Hepatocyte (in vitro differentiated cells): ENCODE measurements at regions not wholly inside any gene's neighbourhood (a gene's known extent, or its start where the extent isn't known, plus 50 kb on each side); places are given as distances from the start of the nearest gene placed in this dataset.

Source experiments
- CTCF ChIP-seq: fragments of 200-600 bp; sonication (generic); IDR thresholded peaks from 2 replicates; pipeline ENCODE4 v1.5.1; 2016; ENCODE audit warnings: antibody characterized with exemption, mild to moderate bottlenecking; ENCODE audit not compliant: poor library complexity
- EZH2phosphoT487 ChIP-seq: fragments of 200-600 bp; sonication (generic); IDR thresholded peaks from one replicate; pipeline ENCODE4 v1.6.1; 2018; ENCODE audit warnings: antibody characterized with exemption, mild to moderate bottlenecking, low read depth, moderate library complexity; ENCODE audit not compliant: unreplicated experiment, severe bottlenecking

GRCh38 chr5:124627815-124628595 lies 118.4 kb downstream of the ZNF608 start:
- no peak for TF ChIP-seq CTCF
- TF ChIP-seq EZH2phosphoT487, result no peak
